Jurkat, Clone E6-1 (cell line): ENCODE measurements at regions not wholly inside any gene's neighbourhood (a gene's known extent, or its start where the extent isn't known, plus 50 kb on each side); places are given as distances from the start of the nearest gene placed in this dataset.

Experiments
- DNase-seq: peaks from one replicate; pipeline ENCODE4 v3.0.0-alpha.2; 2011; ENCODE audit warnings: low read depth, low spot score
- H3K4me3 ChIP-seq: 2 replicates; pipeline ENCODE4 v1.5.1; 2011; ENCODE audit warnings: mild to moderate bottlenecking, low read length, control low read depth, moderate library complexity

GRCh38 chr15:52862677-52863076 lies 72.5 kb upstream of the ONECUT1 start:
- no peak overlapping the region for H3K4me3 ChIP-seq
- no peak for DNase-seq

- DNase-seq, result no peak
- H3K4me3 ChIP-seq, result no peak overlapping the region
Observed at GRCh38 chr15:52858782-52859176, 68.6 kb upstream of the ONECUT1 start.

GRCh38 chr15:52857937-52858781 lies 68.0 kb upstream of the ONECUT1 start:
- DNase-seq, result no peak
- no peak overlapping the region for H3K4me3 ChIP-seq

GRCh38 chr15:52857471-52857870 lies 67.3 kb upstream of the ONECUT1 start:
- no peak for DNase-seq
- H3K4me3 ChIP-seq, result no peak overlapping the region

DNA sequence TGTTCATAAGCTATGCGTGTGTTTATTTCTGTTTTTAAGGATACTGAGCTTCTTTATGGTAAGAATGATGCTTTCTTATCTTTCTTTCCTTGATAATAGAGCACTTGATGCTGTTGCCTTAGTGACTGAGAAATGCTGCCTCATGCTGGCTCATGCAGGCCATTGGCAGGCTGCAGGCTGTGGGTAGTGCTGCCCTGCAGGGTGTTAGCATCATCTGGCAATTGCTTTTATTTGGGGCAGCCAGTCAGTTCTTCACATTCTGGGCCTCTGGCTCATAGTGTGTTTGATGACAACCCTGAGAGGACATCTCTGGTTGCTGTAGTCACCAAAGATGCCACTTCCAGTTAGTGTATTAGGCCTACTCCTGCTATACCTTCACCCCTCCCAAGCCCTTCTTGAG lies 66.2 kb upstream of the ONECUT1 start:
- no peak overlapping the region for H3K4me3 ChIP-seq
- DNase-seq, result no peak

DNA sequence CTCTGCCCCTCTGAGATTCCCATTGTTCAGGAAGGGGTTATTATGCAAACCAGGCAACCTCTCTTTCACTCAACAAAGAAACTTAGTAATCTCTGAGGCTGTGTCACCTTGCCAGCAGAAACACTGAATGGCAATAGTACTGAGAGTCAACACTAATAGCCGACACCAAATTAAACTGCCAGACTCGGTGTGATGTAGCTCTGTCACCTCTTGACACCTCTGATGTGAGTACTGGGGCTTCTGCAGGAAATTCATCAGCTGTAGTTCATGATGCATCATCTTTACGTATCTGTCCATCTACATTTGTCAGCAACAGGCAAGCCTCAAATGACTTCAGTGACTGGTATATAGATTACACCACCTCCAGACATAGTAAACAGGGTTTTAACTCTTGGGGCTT lies 65.0 kb upstream of the ONECUT1 start:
- no peak for DNase-seq
- H3K4me3 ChIP-seq, result no peak overlapping the region

DNA sequence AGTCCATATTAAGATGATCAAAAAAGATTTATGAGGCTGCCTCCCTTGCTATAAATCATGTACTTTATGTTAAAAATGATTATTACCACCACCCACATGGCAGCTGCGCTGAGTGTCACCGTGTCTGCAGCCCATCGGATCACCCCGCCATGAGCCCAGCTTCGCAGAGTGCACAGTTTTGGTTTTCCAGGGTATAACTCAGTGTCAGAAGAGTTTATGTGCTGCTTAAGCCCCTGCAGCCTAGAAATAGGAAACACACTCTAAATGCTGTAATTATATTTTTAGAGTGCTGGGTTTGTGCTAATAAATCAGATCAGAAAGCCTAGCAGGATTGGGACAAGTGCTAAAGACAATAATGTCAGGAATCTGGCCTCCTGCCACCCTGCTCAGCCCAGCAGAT lies 54.7 kb upstream of the ONECUT1 start:
- no peak for DNase-seq
- no peak overlapping the region for H3K4me3 ChIP-seq
